Skeletal muscle cell (primary cell): ENCODE measurements at regions not wholly inside any gene's neighbourhood (a gene's known extent, or its start where the extent isn't known, plus 50 kb on each side); places are given as distances from the start of the nearest gene placed in this dataset.

Experiments used
- DNase-seq: peaks from one replicate; pipeline ENCODE4 v3.0.0-alpha.2; 2010; ENCODE audit warnings: low read depth
- H3K4me3 ChIP-seq: 2 replicates; pipeline ENCODE4 v1.5.1; 2011; ENCODE audit warnings: low read depth, mild to moderate bottlenecking, control low read depth, low read length, moderate library complexity

DNA sequence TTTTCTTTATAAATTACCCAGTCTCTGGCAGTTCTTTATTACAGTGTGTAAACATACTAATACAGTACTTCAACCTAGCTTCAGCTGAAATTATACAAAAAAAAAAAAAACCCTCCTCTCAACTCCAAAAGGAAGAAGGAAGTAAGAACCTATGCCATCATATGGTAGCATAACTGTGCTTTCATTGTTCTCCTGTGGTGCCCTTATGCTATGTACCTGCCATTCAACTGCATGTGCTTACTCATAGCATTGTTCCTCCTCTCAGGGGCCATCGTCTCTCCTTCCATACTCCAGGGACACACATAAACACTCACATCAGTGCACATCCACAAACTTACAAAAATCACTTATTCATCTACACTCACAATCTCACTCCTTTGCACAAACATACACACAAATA is 470.1 kb upstream of the HS3ST1 start:
- H3K4me3 ChIP-seq = no peak overlapping the region
- no peak for DNase-seq

DNA sequence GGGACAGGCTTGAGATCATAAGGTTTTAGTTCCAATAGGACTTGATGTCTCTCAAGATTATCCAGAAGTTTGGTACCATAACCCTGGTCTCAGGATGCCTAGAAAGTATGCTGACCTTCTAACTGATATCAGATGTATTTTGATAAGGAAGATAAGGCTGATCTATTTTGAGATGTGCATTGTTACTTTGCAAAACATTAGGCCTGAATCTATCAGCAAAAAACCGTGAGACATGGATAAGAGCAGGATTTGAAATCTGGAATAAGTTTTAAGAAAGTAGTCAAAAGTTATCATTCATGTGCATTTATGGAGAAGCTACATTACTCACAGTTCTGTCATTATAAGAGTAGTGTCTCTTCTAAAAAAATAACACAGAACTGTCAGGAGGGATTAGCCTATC is 467.1 kb upstream of the HS3ST1 start:
- DNase-seq = no peak
- no peak overlapping the region for H3K4me3 ChIP-seq

DNA sequence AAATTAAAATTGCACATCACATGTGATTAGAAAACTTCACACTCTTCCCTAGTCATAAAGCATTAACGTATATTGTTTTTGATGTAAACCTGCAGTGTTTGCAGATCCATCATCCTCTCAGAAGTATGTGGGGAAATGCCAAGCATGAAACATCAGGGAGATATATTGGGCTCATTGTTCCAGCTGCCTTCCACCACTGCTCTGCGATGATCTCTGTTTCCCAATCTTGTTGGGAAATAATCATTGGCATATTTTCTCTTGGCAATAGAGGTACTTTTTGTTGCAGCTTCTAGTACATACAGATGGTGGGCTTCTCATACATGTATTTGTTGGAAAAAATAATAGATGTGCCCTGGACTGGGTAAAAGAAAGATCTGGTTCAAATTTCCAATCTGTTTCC is 466.3 kb upstream of the HS3ST1 start:
- H3K4me3 ChIP-seq = no peak overlapping the region
- no peak for DNase-seq

DNA sequence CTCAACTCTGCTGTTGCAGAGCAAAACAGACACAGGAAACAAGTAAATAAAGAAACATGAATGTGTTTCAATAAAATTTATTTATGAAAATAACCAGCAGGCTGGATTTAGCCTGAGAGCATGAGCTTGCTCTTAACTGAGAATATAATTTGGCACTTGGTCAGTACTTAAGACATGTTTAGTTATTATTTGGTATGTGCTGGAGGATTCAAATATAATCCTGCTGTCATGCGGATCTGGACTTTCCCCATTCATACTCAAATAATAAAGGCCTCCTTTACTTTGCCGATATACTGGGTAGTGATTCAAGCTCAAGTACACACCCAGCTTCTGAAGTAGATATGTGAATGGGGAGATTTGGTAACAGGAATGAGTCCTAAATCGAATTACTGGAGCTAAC is 465.5 kb upstream of the HS3ST1 start:
- DNase-seq = no peak
- H3K4me3 ChIP-seq = no peak overlapping the region

- no peak overlapping the region for H3K4me3 ChIP-seq
- DNase-seq = no peak
Observed at GRCh38 chr4:11889099-11889498, 460.4 kb upstream of the HS3ST1 start.

- DNase-seq = no peak
- no peak overlapping the region for H3K4me3 ChIP-seq
Observed at GRCh38 chr4:11881947-11882346, 453.3 kb upstream of the HS3ST1 start.

GRCh38 chr4:11881364-11881763 is 452.7 kb upstream of the HS3ST1 start:
- DNase-seq = no peak
- no peak overlapping the region for H3K4me3 ChIP-seq

GRCh38 chr4:11878241-11878640 is 449.5 kb upstream of the HS3ST1 start:
- H3K4me3 ChIP-seq = no peak overlapping the region
- DNase-seq = no peak

- DNase-seq = no peak
- no peak overlapping the region for H3K4me3 ChIP-seq
Observed at GRCh38 chr4:11876104-11876503, 447.4 kb upstream of the HS3ST1 start.

- no peak for DNase-seq
- H3K4me3 ChIP-seq = no peak overlapping the region
Observed at GRCh38 chr4:11869191-11869870, 440.6 kb upstream of the HS3ST1 start.

DNA sequence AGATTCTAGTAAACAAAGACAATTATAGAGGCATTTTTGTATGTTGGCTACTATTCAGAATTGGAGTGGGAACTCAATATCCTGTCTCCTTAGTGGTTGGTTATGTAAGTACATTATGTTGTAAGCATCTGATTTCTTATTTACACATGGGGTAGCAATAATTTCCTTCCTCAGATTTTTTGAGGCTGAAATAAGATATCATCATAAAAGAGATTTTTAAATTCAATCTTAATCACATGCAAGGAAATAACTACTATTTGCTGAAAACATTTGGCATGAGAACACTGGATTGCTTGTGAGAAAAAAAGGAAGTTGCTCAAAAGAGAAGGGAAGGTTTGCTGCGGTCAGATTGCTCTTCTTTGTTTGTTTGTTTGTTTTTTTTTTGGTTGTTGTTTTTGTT is 437.7 kb upstream of the HS3ST1 start:
- no peak overlapping the region for H3K4me3 ChIP-seq
- no peak for DNase-seq

DNA sequence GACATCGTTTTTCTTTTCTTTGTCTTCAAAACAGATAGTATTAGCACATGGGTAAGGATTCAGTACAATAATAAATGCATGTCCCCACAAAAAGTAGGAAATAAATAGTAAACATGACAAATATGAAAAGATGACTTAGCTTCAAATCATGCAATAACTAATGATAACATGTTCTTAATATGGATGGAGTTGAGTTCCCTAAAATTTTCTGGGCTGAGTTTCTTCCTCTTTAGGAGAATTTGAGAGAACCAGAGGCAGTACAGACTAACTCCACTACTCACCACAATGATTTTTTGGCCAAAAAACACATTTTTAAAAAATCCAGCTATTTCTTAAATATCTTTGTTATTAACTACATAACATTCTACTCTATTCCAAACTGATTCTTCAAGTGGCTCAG is 432.3 kb upstream of the HS3ST1 start:
- no peak for DNase-seq
- no peak overlapping the region for H3K4me3 ChIP-seq

- DNase-seq = no peak
- H3K4me3 ChIP-seq = no peak overlapping the region
Observed at GRCh38 chr4:11857881-11858280, 429.2 kb upstream of the HS3ST1 start.

DNA sequence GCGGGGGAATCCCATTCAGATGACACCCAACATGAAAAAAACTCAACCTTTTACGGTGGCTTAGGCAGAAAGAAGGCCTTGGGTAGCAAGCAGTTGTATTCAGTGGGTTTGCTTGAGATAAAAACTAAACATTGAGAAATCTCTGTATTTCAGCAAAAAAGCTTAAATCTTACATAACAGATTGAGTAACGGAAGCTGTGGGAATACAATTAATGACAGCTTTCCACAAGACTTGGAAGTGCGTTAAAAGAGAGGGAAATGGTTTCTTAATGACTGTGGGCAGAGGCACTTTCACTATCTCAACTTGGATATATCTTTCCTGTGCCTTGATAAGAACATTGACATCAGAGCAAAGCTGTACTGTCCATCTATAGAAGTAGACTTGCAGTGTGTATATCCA is 418.5 kb upstream of the HS3ST1 start:
- DNase-seq = no peak
- H3K4me3 ChIP-seq = no peak overlapping the region

DNA sequence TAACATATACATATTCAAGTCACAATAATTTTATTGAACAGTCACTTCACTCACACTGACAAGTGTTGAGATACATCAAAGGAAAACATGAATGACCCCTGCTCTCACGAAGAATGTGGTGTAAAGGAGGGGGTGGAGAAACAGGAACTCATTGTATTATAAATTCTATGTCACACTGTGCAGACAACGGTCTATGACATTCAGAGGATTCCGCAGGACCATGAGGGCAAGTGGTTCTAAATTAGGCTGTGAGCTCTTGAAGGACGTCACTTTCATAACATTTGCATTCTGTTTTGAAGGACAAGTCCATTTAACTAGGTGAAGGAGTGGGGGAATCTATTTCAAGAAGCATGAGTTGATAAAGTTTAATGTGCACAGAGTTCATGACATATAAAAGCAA is 415.2 kb upstream of the HS3ST1 start:
- no peak for DNase-seq
- no peak overlapping the region for H3K4me3 ChIP-seq

DNA sequence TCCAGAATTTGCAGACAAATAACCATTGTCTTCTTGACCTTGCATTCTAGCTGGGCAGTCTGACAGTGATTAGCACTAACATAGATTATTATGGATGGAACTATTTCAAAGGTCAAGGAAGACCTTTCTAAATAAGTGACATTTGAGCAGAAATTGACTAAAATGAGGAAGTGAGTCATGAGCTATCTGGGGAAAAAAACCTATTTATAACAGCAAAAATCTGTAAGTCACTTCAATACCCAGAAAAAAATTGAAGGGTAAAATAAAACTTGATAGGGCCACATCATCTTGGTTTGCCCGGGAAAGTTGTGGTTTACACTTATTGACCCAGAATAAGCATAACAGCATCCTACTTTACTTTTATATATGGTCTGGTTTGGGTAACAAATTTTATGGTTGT is 414.6 kb upstream of the HS3ST1 start:
- no peak overlapping the region for H3K4me3 ChIP-seq
- DNase-seq = no peak

DNA sequence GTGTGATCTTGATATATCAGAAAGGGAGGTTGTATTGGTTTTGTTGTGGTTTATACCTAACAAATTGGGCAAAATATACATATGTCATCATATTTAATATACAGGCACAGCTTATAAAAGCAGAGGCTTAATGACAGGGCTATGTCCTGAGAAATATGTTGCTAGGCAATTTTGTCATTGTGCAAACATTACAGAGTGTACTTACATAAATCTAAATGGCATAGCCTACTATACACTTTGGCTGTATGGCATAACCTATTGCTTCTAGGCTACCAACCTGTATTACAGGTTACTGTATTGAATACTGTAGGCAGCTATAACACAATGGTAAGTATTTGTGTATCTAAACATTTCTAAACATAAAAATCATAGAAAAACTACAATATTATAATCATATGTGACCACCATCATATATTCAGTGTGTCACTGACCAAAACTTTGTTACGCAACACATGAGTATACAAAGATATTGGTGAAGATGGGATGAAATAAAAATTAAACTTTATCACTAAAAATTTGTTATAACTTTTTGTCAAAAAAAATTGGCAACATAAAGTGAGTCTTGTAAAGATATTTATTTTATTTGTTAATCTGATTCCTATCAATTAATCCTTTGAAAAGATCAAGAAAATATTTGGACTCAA is 414.0 kb upstream of the HS3ST1 start:
- no peak for DNase-seq

GRCh38 chr4:11839889-11840288 is 411.2 kb upstream of the HS3ST1 start:
- H3K4me3 ChIP-seq = no peak overlapping the region
- DNase-seq = no peak

More for the DNA sequence above, 414.0 kb upstream of the HS3ST1 start:
- H3K4me3 ChIP-seq = no peak overlapping the region

DNA sequence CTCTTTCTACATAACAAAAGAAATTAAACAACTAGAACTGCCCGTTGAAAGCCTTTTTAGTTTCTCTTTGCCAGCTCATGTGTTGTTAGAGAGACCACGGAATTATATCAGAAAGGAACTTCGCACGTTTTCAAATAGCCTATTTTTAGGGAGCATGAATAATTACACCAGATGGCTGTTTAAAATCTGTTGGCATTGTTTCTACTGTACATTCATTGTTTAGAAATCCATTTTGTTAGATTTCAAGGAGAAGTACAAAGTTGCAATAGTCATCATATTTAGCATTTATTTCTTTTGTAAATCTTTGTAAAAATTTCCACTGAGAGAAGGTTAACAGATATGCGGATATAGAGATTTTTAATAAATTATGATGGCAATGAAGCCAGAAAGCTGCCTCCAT is 403.0 kb upstream of the HS3ST1 start:
- DNase-seq = no peak
- H3K4me3 ChIP-seq = no peak overlapping the region

GRCh38 chr4:11824566-11824965 is 395.9 kb upstream of the HS3ST1 start:
- DNase-seq = no peak
- no peak overlapping the region for H3K4me3 ChIP-seq

DNA sequence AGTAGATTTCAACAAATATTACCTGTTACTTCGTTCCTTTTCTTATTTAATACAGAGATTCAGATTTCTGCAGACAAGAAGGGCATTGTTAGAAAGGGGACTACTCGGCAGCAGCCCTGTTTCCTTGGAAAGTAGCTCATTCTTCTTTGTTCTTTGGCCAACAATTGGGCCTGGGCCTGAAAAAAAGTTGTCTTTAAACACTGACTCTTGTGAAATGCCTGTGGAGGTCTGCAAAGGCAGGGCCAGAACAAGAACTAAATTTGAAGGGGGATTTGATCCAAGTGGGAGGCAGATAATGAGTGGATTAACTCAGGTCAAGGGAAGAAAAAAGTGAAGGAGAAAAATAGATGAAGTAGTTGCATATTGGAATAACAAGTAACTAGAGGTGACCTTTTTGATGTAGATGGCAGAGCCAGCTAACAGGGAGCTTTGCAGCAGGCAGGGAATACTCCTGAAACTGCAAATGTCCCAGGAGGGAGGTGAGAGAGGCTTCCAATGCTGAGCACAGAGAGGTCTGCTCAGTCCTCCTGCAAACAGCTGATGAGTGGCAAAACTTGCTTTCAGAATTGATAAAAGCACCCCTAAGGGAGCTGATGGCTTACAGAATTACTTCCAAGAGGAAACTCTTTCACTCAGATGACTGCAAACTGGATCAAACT is 393.2 kb upstream of the HS3ST1 start:
- no peak for DNase-seq
- H3K4me3 ChIP-seq = no peak overlapping the region
